NCI-H2107 (cell line): ENCODE measurements at regions not wholly inside any gene's neighbourhood (a gene's known extent, or its start where the extent isn't known, plus 50 kb on each side); places are given as distances from the start of the nearest gene placed in this dataset.

ENCODE experiments used
- DNase-seq: peaks from one replicate; lab custom pipeline; 2025; lab: John Stamatoyannopoulos, UW

DNA sequence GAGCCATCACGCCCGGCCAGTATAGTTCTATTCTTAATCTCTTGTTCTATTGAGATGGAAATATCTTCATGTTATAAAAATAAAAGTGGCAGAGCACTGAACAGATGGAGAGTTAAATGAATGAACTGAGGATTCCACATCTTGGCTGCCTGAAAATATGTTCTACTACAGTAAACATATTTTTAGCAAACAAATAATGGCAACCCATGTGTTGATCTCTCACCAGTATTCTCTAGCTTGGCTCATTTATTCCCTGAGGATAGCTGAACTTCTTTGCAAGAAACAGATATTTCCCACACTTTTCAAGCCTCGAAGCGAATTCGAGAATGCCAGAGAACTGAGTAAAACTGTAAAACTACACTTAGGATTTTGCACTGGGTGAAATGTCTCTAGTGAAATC is 58.9 kb downstream of the DIRAS3 start:
- DNase-seq = no peak

DNA sequence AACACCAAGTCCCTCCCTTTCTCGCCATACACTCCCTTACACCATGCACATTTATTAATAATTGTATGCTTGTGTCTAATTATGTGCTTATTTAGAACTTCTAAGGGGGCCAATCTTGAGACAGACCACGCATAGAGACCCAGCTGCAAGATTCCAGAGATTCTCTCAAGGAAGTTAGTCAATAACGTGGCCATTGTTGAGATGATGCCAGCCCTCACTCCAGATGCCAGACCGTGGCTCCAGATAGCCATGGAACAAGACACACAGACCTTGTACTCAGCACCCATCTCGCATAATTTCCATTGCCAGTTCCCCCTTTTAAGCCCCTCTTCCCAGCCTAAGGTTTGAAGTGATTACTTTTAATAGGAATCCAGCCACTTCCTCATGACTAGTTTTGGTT is 62.4 kb downstream of the DIRAS3 start:
- DNase-seq = no peak

DNA sequence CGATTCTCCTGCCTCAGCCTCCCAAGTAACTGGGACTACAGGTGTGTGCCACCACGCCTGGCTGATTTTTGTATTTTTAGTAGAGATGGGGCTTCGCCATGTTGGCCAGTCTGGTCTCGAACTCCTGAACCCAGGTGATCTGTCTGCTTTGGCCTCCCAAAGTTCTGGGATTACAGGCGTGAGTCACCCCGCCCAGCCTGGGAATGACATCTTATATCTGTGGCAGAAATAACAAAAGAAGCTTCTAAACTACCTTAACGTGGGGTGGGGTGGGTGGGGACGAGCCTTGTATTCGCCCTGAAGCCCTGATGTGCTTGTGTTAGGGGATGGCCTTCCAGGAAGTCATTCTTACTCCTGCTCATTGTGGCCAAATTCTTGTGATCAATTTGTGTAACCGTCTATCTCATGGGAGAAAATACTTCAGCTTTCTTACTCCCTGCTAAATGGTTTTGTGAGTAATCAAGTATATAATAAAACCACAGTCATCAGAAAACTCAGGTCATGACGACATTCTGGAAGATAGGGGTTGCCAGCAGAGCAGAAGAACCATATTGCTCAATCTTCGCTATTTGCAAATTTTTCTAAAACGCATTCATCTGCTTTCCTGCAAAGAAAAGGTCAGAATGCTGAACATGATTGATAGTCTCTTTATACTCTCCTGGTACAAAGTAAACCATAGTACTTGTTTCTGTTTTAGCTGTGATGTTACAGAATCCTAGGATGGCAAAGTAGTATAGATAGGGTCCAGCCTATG is 63.2 kb downstream of the DIRAS3 start:
- no peak for DNase-seq

DNA sequence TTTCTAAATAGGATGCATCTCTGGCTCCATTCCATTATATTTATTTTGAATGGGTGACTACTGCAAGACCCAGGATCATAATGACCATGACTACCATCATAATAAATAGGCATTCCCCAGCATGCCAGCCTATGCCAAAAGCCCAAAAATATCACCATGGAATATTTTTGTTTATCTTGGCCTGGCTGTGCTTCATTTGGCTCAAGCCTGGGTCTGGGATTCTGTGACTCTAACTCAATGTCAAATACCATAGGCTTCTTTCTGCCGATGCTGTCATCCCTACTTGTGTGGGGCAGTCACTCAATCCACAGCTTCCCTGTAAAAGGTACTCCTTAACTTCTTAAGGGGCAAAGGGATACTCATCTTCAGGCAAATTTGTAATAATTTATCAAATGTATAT is 66.6 kb downstream of the DIRAS3 start:
- DNase-seq = no peak

DNA sequence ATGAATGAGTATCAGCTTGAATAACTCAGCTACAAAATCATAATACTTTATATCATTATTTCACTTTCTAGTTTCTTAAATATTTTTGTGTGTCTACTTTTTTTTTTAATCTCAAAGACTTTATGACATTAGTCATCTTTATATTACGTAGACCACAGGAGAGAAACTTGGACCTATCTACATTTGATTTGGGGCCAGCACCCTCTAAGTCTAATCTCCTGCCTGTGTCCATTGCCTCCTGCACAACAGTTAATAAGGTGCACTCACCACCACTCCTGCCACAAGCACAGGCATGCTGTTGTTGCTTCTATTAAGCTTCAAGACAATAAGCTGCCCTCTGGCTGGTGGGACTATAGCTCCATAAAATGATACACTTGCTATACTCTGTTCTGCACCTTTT is 70.4 kb downstream of the DIRAS3 start:
- no peak for DNase-seq

DNA sequence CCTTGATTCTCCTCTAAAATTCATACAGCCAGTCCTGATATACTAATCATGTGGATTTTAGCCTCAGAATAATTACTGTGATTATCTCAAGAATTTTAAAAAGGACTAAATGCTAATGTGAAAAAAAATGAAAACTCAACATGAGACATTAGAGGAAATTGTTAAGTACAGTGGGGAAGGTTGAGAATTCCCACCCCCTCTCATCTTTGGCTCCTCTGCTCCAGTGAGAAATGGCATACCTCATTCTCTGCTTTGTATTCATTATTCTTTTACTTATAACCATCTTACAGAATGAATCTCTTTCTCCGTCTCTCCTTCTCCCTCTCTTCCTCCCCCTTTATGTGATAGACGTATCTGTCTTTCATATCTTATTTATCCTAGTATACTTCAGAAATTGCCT is 70.9 kb downstream of the DIRAS3 start:
- DNase-seq = no peak

DNA sequence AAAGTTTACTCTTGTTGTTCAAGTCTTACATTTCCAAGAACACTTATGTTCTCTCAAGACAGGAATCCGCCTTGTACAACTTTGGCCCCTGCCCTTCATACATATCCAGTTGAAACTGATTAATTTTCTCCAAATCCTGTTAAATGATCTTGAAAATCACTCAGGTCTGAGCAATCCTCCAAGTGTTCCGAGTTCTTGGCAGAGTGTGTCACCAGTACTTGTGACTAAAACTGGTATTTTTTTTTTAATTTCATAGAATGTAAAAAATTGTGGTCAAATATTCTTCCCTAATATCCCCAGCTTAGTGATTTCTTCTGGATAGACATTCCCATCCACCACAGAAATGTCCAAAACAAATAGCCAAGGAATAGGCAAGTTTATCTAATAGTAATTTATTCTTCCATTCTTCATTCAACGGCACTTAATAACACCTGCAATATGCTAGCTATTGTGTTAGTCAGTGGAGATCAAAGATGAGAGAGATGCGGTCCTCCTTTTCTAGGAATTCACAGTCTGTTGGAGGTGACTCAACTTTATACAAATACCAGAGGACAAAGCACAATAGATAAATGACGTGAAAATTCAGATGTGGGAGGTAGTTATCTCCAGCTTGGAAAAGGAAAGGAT is 71.4 kb downstream of the DIRAS3 start:
- no peak for DNase-seq

DNA sequence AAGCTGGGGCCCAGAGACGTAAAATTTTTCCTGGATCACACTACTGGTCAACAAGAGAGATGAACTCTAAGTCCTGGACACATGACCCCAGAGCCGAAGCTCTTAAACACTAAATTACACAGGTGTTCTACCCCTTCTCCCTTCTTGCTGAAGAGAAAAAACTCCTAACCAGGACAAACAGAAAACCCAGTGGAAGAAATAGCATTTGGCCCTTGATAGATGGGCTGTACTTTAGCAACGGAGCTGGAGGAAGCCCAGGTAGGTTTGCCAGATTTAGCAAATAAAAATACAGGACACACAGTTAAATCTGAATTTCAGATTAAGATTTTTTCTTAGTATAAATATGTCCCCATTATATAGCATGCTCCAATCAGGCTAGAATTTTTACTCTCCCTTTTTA is 72.7 kb downstream of the DIRAS3 start:
- no peak for DNase-seq

DNA sequence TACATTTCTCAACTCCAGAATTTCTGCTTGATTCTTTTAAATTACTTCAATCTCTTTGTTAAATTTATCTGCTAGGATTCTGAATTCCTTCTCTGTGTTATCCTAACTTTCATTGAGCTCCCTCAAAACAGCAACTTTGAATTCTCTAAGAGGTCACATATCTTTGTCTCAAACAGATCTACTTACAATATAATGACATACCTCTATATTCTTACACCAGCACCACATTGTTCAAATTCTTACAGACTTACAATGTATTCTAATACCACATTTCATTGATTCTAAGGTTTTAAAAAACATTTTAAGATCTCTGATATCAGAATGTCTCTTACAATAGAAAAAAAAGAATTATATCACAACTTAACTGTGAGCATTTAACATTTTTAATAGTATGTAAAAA is 77.4 kb downstream of the DIRAS3 start:
- DNase-seq = no peak

DNA sequence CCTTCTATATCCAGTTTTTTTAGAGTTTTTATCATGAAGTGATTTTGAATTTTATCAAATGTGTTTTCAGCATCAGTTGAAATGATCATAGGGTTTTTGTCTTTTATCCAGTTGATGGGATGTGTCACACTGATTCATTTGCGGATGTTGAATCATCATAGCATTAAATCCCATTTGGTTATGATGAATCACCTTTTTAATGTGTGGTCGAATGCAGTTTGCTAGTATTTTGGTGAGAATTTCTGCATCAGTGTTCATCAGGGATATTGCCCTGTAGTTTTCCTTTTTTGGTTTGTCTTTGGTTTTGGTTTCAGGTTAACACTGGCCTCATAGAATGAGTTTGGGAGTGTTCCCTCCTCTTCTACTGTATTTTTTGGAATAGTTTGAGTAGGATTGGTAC is 80.3 kb downstream of the DIRAS3 start:
- DNase-seq = no peak

DNA sequence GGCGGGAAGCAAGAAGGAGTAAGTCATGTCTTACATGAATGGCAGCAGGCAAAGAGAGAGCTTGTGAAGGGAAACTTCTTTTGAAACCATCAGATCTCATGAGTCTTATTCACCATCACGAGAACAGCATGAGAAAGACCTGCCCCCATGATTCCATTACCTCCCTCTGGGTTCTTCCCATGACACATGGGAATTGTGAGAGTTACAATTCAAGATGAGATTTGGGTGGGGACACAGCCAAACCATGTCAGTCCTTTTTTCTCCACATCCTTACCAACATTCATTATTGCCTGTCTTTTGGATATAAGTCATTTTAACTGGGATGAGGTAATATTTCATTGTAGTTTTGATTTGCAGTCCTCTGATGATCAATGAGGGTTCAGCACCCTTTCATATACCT is 81.0 kb downstream of the DIRAS3 start:
- no peak for DNase-seq

DNA sequence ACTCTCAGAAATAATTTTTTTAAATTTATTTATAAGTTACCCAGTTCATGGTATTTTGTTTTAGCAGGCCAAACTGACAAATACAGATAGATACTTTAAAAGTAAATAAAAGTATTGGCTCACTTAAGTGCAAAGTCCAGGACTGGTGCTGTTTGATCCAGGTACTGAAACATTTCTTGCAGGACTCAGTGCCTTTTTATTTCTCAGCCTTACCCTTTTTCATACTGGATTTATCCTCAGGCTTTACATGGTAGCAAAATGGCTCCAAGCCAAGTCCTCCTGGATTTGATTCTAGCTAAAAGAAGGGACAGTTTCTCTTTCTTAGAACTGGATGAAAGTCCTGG is 83.8 kb downstream of the DIRAS3 start:
- DNase-seq = no peak

DNA sequence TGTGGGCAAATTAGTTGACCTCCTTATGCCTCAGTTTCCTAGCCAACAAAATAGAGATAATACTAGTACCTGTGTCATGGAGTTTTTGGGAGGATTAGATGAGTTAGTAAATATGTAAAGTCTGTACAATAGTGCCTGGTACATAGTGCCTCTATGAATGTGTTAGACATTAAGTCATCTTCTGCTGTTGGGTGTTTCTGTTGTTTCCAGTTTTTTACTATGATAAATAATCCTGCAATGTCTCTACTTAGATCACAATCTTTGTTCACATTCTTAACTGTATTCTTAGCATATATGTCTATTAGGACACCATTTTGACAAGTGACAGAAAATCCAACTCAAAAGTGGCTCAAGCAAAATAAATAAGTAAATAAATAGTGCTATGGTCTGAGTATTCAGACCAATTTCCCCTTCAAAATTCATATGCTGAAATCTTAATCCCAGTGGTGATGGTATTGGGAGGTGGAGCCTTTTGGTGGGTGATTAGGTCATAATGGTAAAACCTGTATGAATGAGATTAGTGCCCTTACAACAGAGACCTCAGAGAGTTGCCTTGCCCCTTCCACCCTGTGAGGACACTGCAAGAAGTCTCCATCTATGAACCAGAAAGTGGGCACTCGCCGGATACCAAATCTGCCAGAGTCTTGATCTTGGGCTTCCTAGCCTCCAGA is 84.3 kb downstream of the DIRAS3 start:
- DNase-seq = no peak

DNA sequence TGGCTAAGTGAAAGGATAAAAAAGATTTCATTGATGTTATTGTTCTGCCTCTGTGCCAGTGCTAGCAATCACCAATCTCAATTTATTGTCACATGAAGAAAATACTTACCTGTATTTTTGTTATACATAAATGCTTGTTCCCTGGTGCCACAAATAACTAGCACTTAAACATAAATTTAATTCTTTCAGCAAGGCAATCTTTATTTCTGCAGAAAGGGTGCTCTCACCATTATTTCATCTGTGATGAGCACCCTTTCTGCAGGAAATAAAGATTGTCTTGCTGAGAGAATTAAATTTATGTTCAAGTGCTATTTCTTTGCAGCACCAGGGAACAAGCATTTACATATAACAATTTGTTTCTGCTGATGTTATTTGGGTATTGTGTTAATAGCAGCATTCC is 87.2 kb downstream of the DIRAS3 start:
- DNase-seq = no peak

DNA sequence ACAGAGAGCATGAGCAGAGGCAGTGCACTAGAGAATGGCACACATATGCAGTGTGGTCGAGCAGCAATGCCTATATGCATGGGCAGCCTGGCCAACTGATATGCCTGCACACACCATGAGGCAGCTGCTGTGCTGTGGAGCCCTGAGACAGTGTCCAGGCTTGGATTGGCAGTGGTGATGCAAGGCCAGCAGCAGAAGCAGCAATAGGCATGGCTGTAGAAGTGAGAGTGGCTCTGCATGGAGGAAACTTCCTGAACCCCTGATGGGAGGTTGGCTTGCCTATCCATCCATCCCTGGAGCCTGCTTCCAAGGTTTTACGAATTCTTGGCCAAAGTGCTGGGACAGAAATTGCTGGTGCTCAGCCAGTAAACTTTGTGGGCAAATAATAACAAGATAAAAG is 89.7 kb downstream of the DIRAS3 start:
- DNase-seq = no peak

DNA sequence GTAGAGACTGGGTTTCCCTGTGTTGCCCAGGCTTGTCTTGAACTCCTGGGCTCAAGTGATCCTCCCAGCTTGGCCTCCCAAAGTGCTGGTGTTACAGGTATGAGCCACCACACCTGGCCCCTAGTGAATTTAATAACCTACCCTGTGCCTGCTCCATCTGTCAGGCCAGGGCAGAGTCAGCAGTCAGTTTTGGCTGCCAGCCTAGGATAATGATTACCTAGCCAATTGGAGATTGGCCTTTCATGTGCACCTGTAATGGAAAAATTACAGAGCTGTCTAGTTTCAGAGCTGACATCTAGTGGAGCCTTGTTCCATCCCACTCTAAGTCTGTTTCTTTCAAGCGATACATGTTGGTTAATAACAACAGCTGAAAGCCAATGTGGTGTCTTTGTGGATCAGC is 92.0 kb downstream of the DIRAS3 start:
- no peak for DNase-seq

DNA sequence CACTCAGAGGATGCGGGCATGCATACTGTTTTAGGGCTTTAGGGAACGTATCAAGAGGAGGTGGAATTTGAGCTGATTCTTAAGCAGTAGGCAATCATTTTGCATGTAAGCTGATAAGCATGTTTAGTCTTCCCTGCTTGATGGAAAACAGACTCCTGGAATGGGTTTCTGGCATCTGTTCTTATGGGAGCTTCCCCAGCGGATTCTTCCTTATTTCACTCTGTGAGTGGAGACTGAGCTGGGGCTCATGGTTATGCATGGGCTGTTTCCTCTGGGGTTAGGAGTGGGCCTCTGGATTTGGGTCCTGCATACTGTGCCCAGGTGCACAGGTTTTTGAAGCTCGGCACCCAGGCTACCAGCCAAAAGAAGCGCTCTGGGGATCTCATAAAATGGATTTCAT is 93.4 kb downstream of the DIRAS3 start:
- DNase-seq = no peak

DNA sequence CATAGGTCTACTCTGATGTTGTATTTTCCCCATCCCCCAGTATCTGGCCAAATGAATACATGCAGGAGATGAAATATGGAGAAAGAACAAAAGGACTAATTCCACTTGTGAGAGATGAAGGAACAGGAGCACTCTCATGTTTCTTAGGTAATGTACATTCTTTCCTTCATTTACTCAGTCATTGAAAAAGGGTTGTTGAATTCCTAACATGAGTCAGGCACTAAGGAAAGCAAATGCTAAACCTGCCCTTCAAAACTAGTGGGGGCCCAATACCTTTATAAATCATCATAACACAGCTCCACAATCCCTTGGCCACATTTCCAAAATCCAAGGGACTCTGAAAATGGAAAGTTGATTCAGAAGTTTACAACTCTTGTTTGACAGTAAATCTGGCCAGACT is 94.3 kb downstream of the DIRAS3 start:
- no peak for DNase-seq

DNA sequence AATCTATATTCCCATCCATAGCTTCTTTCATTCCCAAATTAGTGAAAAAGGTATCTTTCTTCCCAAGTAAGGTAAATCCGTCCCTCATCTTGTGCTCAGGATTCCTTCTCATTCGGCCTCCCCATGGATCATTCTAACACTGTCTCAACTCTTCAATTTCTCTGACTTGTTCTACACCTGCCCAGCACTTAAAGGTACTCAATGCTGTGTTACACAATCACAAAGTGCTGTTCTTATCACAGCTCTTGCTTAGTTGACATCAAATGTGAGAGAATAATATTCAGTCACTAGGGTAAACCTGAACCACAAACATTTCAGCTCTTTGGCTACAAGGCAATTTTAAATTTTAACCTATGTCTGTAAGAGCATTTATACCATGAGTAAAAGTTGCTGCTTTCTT is 94.8 kb downstream of the DIRAS3 start:
- DNase-seq = no peak

DNA sequence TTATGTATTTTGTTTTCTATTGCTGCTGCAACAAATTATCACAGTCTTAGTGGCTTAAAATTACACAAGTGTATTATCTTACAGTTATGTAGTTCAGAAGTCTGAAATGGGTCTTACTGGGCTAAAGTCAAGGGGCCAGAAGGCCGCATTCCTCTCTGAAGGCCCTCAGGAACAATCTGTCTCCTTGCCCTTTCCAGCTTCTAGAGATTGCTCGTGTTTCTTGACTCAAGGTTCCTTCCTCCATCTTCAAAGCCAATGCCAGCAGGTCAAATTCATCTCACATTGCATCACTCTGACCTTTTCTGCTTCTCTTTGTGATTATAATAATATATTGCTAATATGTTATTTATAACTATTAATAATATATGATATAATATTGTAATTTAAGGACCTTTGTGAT is 97.1 kb downstream of the DIRAS3 start:
- DNase-seq = no peak

DNA sequence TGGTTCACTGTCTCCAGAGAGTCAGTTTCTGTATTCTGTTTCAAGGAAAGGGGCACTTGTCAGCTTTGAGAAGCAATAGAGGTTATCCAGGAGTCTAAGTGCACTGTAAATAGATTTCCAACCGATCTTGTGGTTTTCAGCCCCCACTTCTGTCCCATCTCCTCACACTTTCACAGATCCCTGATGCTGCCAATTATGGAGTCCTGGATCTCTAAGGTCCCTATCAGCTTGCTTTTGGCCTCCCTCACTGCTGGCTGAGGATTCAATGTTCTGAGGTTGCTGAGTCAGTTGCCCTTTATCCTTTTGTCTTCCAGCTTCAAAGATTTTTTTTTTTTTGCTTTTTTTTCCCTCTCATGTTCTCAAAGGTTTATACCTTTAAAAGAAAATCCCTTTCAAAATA is 98.4 kb downstream of the DIRAS3 start:
- DNase-seq = no peak

DNA sequence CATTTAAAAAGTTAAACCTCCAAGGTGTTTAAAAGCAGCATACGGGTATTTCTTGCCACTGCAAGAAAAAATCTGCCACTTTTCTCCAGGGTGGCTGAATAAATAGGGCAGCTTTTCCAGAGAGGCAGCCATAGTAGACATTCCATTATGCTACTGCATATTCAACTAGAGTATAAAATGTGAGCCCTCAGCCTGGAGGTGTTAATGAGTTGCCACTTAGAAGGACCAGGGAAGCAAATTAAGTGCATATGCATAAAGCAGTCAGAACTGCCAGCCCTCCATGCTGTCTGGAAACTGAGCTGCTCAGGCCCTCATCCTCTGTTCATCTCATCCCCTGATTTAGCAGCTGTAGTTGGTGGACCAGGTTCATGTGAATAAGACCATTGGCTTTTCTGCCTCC is 99.4 kb downstream of the DIRAS3 start:
- no peak for DNase-seq

DNA sequence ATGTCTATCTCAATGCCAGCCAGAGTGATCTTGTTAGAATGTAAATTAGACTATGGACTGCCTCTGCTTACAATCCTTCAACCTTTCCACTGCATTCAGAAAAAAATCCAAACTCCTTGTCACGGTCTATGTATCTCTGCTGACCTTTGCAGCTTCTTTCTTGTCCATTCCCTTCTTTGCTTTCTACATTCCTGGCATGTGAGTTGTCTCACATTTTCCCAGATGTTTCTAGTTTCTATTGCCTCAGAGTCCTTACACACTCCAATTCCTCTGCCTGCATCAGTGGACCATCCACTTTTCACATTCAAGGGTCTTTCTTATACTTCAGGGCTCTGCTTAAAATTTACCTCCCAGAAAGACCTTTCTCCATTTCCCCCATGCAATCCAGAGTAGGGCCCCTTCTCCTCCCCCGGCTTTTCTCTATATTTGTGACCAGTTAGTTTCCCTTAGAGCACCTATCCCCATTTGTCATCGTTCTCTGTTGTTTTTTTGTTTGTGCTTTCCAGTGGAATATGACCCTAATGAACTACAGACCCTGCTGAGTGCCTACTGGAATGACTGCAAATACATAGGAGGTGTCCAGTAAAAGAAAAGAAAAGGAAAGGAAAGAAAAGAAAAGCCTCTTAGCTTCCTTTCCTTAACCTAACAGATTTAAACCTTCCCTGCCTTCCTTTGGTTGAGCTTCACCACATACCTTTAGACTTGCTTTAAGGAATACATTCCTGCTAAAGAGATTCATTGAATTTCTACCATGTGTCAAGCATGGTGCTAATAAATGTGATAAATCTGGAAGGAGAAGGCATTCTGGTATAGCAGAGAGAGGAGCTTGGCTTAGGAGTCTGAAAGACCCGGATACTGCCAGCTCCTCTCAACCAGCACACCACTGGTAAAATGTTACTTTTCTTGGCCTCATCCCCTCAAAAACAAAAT is 102.0 kb downstream of the DIRAS3 start:
- no peak for DNase-seq
